ENCODE measurements at regions not wholly inside any gene's neighbourhood (a gene's known extent, or its start where the extent isn't known, plus 50 kb on each side); places are given as distances from the start of the nearest gene placed in this dataset.
A peak's percentile ranks its signal among the peaks of the same experiment; 100 is the strongest.
"Not testable (repeated sequence)": the region's sequence is repeated elsewhere in the genome, so short reads cannot be mapped to it uniquely, and the experiment has no call there.

DNA sequence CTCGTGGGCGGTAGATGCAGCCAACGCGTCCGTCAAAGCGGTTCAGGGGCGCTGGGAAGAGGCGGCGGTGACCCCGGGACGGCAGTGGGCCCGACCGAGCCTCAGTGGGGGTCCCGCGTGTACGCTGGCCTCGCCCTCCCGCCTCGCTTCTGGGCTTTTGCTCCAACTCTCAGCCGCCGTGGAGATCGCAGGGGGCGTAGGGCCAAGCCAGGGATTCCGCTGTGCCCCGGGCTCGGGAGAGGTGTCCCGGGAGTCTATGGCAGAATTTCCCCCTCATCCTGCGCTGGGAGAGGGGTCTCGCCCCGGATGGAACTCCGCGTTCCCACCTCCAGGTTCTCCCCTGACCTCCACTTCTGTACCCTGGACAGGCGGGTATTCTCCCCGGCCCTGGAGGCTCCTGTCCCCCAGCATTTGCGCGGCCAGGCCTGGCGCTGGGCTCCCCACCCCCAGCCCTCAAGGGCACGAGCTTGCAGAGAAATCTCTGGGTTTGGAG lies 131.9 kb downstream of the MRPL36 start:
- DNase-seq (ENCODE audit: low read depth) = no peak

- peak; percentile 31 for DNase-seq (ENCODE audit: low read depth)
Measured at GRCh38 chr5:1666812-1667588, 132.6 kb downstream of the MRPL36 start.

DNA sequence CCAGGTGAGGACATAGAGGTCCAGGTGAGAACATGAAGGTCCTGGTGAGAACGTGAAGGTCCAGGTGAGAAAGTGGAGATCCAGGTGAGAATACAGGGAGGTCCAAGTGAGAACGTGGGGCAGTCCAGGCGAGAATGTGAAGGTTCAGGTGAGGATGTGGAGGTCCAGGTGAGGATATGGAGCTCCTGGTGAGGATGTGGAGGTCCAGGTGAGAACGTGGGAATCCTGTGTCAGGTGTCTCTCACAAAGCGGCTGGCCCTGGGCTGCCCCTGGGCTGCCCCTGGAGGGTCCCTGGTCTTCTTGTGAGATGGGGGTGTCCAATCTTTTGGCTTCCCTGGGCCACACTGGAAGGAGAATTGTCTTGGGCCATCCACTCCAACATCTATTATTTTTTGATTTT lies 133.4 kb downstream of the MRPL36 start:
- DNase-seq (ENCODE audit: low read depth) = no peak

- DNase-seq (ENCODE audit: low read depth) = no peak
Measured at GRCh38 chr5:1665803-1666202, 133.8 kb downstream of the MRPL36 start.

DNA sequence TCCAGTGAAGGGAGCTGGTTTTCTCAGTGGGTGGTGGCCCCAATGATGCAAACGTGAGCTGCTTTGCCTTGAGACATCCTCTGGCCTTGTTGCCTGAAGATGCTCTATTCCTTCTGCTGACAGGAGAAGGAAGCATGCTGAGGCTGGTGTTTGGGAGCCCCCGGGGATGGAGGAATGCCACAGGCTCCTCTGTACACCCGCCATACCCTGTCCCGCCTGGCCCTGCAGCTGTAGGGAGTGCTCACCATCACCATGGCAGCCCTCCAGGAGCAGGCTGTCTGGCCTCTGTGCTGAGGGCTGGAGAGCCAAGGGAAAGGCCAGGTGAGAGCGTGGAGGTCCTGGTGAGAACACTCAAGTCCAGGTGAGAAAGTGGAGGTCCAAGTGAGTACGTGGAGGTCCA lies 134.4 kb downstream of the MRPL36 start:
- no peak for DNase-seq (ENCODE audit: low read depth)

DNA sequence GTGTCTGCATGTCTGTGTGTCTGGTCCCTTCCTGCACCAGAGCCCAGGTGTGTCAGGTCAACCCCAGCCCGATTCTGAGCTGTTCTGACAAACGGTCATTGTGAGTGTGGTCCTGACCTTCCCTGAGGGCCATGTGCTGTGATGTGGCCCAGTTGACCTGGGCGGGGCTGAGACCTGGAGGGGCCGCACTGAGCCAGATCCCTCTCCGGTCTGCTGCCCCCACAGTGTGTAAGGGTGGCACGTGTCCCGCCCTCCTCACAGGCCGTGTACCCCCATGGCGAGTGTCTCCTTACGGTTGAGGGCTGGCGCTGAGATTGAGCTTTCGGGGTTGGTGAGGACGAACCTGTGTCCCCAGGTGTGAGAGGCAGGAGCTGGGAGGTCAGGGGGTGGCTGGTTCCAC lies 136.5 kb downstream of the MRPL36 start:
- DNase-seq (ENCODE audit: low read depth) = no peak

GRCh38 chr5:1662559-1663085 lies 137.0 kb downstream of the MRPL36 start:
- no peak for DNase-seq (ENCODE audit: low read depth)

DNA sequence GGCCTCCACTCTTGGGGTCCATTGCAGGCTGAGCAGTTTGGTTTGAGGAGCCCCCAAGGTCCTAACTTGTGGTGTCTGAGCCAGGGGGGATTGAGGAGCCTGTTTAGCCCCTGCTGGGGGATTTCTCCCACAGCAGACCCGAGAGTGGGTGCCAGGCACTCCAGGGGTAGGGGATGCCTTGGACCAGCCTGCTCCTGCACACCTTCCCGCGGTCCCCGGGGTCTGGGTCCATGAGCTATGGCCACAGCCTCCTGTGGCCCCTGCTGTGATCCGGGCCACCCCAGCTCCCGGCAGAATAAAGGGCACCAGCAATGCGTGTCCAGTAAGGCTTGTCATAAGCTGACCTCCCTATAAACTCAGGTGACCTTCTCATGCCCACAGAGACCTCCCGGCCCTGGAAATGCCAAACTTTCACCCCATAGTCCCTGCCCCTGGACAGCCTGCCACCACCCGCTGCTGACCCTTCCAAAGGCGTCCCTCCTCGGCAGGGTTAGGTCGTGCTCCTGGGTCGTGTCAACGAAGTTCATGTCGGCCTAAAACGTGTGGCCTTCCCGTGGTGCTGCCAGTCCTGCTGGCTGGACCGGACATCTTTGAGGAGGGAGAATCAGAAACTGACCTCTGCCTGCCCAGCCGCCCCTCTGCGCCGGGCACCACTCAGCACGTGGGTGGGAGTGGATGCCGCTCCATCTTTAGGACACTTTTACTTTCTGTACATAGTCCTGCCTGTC lies 137.6 kb downstream of the MRPL36 start:
- no peak for DNase-seq (ENCODE audit: low read depth)

DNA sequence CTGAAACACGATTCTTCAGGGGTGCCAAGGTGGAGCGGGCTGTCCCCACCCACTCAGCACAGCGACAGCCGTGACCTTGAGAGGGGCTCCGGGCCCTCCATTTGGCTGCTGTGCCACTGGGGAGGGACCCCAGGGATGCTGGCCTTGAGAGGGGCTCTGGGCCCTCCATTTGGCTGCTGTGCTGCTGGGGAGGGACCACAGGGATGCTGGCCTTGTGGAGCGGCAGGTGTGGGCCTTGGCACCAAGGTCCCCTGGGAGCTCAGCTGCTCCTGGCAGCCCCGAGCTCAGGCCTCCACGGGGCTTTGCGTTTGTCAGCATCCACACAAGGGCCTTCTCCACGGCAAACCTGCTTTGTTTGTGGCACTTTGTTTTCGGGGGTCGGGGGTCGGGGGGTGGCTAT lies 137.6 kb upstream of the LPCAT1 start:
- DNase-seq (ENCODE audit: low read depth) = no peak

DNA sequence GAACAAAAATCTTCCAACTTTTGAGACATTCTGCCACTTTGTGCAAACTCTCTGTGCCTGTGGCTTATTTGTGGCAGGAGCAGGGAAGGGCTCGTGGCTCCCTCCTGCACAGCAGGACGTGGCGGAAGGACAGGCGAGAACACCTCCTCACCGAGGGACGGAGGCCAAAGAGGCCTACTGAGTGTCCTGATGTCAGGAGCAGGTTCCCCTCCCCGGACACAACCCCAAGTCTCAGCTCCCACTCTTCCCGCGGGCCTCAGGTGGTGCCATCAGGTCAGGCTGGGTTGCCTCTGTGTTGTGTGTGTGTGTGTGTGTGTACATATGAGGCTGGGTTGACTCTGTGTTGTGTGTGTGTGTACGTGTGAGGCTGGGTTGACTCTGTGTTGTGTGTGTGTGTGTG lies 136.8 kb upstream of the LPCAT1 start:
- no peak for DNase-seq (ENCODE audit: low read depth)

GRCh38 chr5:1660001-1660400 lies 136.2 kb upstream of the LPCAT1 start:
- DNase-seq (ENCODE audit: low read depth) = no peak

DNA sequence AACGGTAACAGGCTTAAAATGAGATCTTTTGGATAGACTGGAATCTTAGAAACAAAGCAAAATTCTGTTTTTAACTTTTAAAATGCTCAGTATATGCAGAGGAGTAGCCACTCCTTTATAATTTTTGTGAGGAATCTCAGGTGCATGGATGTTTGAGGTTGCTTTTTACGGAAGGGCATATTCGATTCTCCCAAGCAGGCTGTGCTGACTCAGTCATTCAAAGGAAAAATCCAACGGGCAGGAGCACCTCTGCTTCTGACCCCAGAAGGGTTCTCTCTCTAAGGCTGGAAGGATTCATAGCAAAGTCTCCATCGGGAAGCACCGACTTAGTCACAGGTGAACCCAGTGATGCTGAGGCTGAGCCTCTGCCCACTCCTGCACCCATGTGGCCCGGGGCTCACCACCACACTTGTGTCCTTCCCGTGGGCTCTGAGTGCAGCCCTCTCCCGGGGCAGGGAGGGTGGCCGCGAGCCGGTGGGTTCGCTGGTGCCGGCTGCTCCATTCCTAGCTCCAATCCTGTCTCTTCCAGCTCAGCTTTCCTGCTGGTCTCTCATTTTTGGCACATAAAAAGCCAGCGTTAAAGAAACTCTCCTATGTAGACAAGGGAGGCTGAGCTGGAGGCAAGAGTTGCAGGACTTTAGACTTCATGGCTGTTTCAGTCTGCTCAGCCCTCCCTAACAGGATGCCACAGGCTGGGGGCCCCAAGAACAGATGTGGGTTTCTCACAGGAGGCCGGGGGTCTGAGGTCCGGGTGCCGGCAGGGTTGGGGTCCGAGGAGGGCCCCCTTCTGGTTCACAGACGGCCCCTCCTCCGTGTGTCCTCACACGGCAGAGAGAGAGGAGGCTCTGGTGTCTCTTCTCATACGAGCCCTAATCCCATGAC lies 135.6 kb upstream of the LPCAT1 start:
- DNase-seq (ENCODE audit: low read depth) = no peak

GRCh38 chr5:1658665-1659064 lies 134.9 kb upstream of the LPCAT1 start:
- no peak for DNase-seq (ENCODE audit: low read depth)

GRCh38 chr5:1657161-1657741 lies 133.5 kb upstream of the LPCAT1 start:
- DNase-seq (ENCODE audit: low read depth) = no peak

DNA sequence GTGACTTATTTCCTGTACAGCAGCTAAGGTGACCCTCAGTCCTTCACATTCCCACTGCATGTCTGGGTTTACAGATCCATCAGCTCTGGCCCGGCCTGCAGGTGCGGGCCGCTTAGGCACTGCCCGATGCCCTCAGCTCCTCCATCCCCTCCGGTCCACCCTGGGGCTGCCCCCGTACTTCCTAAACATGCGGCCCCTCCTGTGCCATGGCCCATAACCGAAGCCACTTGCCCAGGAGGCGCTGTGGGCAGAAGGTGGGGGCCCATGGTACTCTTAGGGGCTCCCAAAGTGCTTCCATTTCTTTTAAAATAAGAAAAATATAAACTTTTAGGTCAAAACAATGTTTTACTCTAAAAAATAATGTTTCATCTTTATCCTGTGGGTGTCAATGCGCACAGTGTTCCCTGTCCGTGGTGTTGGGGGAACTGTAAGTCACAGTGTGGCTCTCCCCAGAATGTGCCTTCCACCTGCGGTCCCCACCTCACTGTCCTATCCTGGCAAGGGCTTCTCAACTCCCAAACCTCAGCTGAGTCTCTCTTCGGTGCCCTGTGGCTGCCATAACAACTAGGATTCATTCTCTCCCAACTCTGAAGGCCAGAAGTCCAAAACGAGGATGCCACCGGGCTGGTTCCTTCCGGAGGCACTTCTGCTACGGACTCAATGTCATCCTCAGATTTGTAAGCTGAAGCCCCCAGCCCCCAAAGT lies 132.7 kb upstream of the LPCAT1 start:
- no peak for DNase-seq (ENCODE audit: low read depth)

- no peak for DNase-seq (ENCODE audit: low read depth)
Measured at GRCh38 chr5:1655496-1656270, 131.9 kb upstream of the LPCAT1 start.

- no peak for DNase-seq (ENCODE audit: low read depth)
Measured at GRCh38 chr5:1654786-1655495, 131.2 kb upstream of the LPCAT1 start.

DNA sequence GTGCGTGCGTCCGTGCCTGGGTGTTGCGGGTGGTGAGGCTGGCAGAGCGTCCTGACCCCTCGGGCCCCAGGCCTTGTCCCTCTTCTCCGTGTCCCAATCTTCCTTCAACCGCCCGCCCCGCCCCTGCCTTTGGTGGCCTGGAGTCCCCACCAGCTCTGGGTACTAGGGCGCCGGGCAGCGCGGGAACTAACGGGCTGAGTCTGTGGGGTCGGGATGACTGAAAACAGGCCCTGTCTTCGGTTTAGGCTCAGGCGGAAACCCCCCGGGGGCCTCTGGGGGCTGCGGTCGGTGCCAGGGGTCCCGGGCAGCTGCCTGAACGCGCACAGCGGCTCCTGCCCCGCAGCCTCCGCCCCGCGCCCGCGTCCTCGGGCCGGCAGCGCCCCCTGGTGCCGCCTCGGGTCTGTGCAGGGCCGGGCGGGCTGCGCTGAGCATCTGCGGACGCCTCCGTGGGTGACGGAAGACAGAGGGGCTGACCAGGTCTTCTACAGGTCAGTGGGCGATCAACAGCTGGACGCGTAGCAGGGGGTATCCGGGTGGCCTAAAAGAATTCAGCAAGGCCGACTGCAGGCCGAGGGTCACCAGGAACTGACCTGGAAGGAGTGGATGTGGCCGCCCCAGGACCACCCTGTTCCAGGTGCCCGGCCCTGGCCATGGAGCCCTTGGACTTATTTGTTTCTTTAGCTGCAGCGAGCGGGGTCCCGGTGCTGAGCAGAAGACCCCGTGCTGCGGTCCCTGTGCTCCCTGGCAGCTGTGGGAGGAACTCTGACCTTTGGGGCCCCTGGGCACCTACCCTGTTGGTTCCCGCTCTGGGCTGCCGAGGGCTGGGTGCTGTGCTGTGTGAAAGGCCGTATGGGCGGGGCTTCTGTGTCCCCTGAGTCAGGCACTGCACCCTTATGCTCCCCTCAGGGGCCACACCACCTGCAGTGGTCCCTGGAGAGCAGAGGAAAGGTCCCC lies 130.2 kb upstream of the LPCAT1 start:
- not testable (repeated sequence) for DNase-seq (ENCODE audit: low read depth)

All from stimulated activated CD8-positive, alpha-beta memory T cell treated with anti-CD3 and anti-CD28 coated beads, Interleukin-4, amount 100 ng/mL, for 24 hours (primary cell).